Neural crest cell (in vitro differentiated cells): ENCODE measurements at regions not wholly inside any gene's neighbourhood (a gene's known extent, or its start where the extent isn't known, plus 50 kb on each side); places are given as distances from the start of the nearest gene placed in this dataset.

Source experiments
- DNase-seq: peaks from one replicate; pipeline ENCODE4 v3.0.0; 2021; ENCODE audit warnings: low read depth, mixed read lengths, low spot score
- H3K27ac Mint-ChIP-seq: one replicate; pipeline ENCODE4 v1.8.0; 2021; ENCODE audit warnings: mild to moderate bottlenecking, mixed read lengths; ENCODE audit not compliant: unreplicated experiment
- H3K27me3 Mint-ChIP-seq: 2 replicates; pipeline ENCODE4 v1.8.0; 2021; ENCODE audit warnings: low read depth, mild to moderate bottlenecking, mixed read lengths
- H3K36me3 Mint-ChIP-seq: 2 replicates; pipeline ENCODE4 v1.8.0; 2021; ENCODE audit warnings: low read depth, mild to moderate bottlenecking, mixed read lengths
- H3K4me1 Mint-ChIP-seq: 2 replicates; pipeline ENCODE4 v1.8.0; 2021; ENCODE audit warnings: mixed read lengths
- H3K4me3 Mint-ChIP-seq: one replicate; pipeline ENCODE4 v1.8.0; 2021; ENCODE audit warnings: mild to moderate bottlenecking, mixed read lengths
- H3K9me3 Mint-ChIP-seq: 2 replicates; pipeline ENCODE4 v1.8.0; 2021; ENCODE audit warnings: mixed read lengths
- CTCF ChIP-seq: fragments of 200-600 bp; sonication (generic); conservative IDR thresholded peaks from 2 replicates; pipeline ENCODE4 v1.5.0; 2021; ENCODE audit warnings: antibody characterized with exemption, mild to moderate bottlenecking

- Mint-ChIP-seq H3K4me3 (no peak overlapping the region), H3K4me1 (peaks cover 8% of the 10 kb centered on the region), H3K9me3 (no peaks in the 10 kb centered on the region), H3K36me3 (no peaks in the 10 kb centered on the region), H3K27ac (no peak overlapping the region), H3K27me3 (peaks cover 82% of the 10 kb centered on the region)
- TF ChIP-seq CTCF, result no peak
- no peak for DNase-seq
Observed at GRCh38 chr12:127448906-127449305, 818.1 kb upstream of the TMEM132C start.

- H3K27me3 Mint-ChIP-seq, result peaks cover 88% of the 10 kb centered on the region
- DNase-seq, result no peak
- no peaks in the 10 kb centered on the region for H3K36me3 Mint-ChIP-seq
- H3K4me3 Mint-ChIP-seq, result no peak overlapping the region
- H3K9me3 Mint-ChIP-seq, result no peaks in the 10 kb centered on the region
- no peak overlapping the region for H3K27ac Mint-ChIP-seq
- H3K4me1 Mint-ChIP-seq, result peaks cover 11% of the 10 kb centered on the region
- TF ChIP-seq CTCF, result no peak
Observed at GRCh38 chr12:127450826-127451225, 816.1 kb upstream of the TMEM132C start.

GRCh38 chr12:127455347-127456265, 811.4 kb upstream of the TMEM132C start:
- Mint-ChIP-seq H3K4me1 (peaks cover 3% of the 10 kb centered on the region), H3K4me3 (no peak overlapping the region)
- TF ChIP-seq CTCF, result peak; percentile 30

GRCh38 chr12:127457726-127458125, 809.2 kb upstream of the TMEM132C start:
- Mint-ChIP-seq H3K4me1 (peaks cover 3% of the 10 kb centered on the region), H3K36me3 (no peaks in the 10 kb centered on the region), H3K27ac (no peak overlapping the region), H3K9me3 (peaks cover 2% of the 10 kb centered on the region), H3K27me3 (peaks cover 82% of the 10 kb centered on the region), H3K4me3 (no peak overlapping the region)
- no peak for TF ChIP-seq CTCF
- no peak for DNase-seq

More at GRCh38 chr12:127455347-127456265, 811.4 kb upstream of the TMEM132C start:
- H3K9me3 Mint-ChIP-seq, result no peaks in the 10 kb centered on the region
- no peaks in the 10 kb centered on the region for H3K36me3 Mint-ChIP-seq
- DNase-seq, result no peak
- H3K27me3 Mint-ChIP-seq, result peaks cover 97% of the 10 kb centered on the region
- no peak overlapping the region for H3K27ac Mint-ChIP-seq

GRCh38 chr12:127459166-127459565, 807.8 kb upstream of the TMEM132C start:
- Mint-ChIP-seq H3K27ac (no peak overlapping the region), H3K9me3 (peaks cover 2% of the 10 kb centered on the region), H3K4me1 (peaks cover 3% of the 10 kb centered on the region), H3K36me3 (no peaks in the 10 kb centered on the region), H3K27me3 (peaks cover 79% of the 10 kb centered on the region), H3K4me3 (no peak overlapping the region)
- no peak for TF ChIP-seq CTCF
- DNase-seq, result no peak
